ENCODE measurements at regions not wholly inside any gene's neighbourhood (a gene's known extent, or its start where the extent isn't known, plus 50 kb on each side); places are given as distances from the start of the nearest gene placed in this dataset.

- TF ChIP-seq, protein P1, sequence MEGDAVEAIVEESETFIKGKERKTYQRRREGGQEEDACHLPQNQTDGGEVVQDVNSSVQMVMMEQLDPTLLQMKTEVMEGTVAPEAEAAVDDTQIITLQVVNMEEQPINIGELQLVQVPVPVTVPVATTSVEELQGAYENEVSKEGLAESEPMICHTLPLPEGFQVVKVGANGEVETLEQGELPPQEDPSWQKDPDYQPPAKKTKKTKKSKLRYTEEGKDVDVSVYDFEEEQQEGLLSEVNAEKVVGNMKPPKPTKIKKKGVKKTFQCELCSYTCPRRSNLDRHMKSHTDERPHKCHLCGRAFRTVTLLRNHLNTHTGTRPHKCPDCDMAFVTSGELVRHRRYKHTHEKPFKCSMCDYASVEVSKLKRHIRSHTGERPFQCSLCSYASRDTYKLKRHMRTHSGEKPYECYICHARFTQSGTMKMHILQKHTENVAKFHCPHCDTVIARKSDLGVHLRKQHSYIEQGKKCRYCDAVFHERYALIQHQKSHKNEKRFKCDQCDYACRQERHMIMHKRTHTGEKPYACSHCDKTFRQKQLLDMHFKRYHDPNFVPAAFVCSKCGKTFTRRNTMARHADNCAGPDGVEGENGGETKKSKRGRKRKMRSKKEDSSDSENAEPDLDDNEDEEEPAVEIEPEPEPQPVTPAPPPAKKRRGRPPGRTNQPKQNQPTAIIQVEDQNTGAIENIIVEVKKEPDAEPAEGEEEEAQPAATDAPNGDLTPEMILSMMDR (IDR thresholded peaks at IDR 0.05): no peak
- TF ChIP-seq EP300 (IDR thresholded peaks at IDR 0.05): no peak
Measured at GRCh38 chr12:47545938-47546609, 159.8 kb downstream of the RPAP3 start.
